ENCODE measurements at regions not wholly inside any gene's neighbourhood (a gene's known extent, or its start where the extent isn't known, plus 50 kb on each side); places are given as distances from the start of the nearest gene placed in this dataset.

- no peak for TF ChIP-seq SMAD4 (CRISPR knock-in tag; IDR thresholded peaks at IDR 0.05)
- peak overlapping the region; percentile 65; the same call in 1 of the 2 replicates for H3K27ac Mint-ChIP-seq
- no peak for DNase-seq (ENCODE audit: low spot score)
- ATAC-seq, result no peak
- ChIA-PET POLR2A (interaction anchor here (0.6 kb wide), 1 partner anchor 219 kb away, joined by 3 read pairs; no protein-coding TSS in a partner anchor), CTCF (interaction anchor here (0.6 to 2.6 kb wide), 9 partner anchors 57 to 453 kb away, joined by 3 to 23 read pairs (median 4); no protein-coding TSS in a partner anchor)
- peaks cover 30% of the 10 kb centered on the region for H3K4me1 Mint-ChIP-seq
- H3K9me3 Mint-ChIP-seq, result peaks cover 3% of the 10 kb centered on the region; the same call in 1 of the 2 replicates
- H3K4me3 Mint-ChIP-seq, result no peak overlapping the region
- H3K36me3 Mint-ChIP-seq, result no peaks in the 10 kb centered on the region
- peaks cover under 1% of the 10 kb centered on the region; the same call in 1 of the 2 replicates for H3K27me3 Mint-ChIP-seq (ENCODE audit: low read depth)
Measured at GRCh38 chr2:62412347-62412742, 93.7 kb downstream of the TMEM17 start.

DNA sequence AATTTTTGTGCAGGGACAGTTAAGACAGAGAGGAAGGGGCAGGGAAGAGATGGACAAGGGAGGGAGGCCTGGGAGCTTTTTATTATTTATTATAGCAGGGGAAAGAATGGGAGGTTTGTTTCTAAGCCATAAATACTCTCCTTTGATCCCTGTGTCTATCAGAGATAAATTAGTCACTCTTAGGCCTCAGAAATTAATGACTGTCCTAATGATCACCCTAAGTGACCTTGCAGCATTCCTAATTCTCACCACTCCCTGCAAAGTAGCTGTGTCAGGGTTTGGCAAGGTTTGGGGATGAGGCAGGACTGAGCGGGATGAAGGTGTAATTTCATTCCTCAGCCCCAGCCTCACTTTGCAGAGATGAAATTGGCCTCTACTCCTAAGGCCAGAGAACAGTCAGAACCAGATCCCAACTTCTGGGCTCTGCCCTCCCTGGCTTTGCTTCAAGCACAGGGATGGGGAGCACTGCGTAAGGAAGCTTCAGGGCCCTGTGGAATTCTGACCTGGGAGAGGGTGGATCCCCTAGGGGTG, 95.0 kb downstream of the TMEM17 start:
- no peak for ATAC-seq
- Mint-ChIP-seq H3K4me1 (peaks cover 34% of the 10 kb centered on the region), H3K36me3 (no peaks in the 10 kb centered on the region), H3K27ac (peak overlapping the region; percentile 36), H3K27me3 (ENCODE audit: low read depth) (peaks cover 2% of the 10 kb centered on the region; the same call in 1 of the 2 replicates), H3K9me3 (no peaks in the 10 kb centered on the region), H3K4me3 (no peak overlapping the region)
- TF ChIP-seq ZNF671 (CRISPR knock-in tag; IDR thresholded peaks at IDR 0.05) (no peak), FOXJ3 (CRISPR knock-in tag; IDR thresholded peaks at IDR 0.05; ENCODE audit: borderline replicate concordance) (no peak), CREB1 (CRISPR knock-in tag; IDR thresholded peaks at IDR 0.05) (no peak), KAT7 (CRISPR knock-in tag; IDR thresholded peaks at IDR 0.05; ENCODE audit: borderline replicate concordance) (no peak), RORB (CRISPR knock-in tag; IDR thresholded peaks at IDR 0.05) (no peak), ZNF532 (CRISPR knock-in tag; IDR thresholded peaks at IDR 0.05; ENCODE audit: borderline replicate concordance) (no peak), MYBL2 (CRISPR knock-in tag; IDR thresholded peaks at IDR 0.05) (no peak), ATF1 (CRISPR knock-in tag; IDR thresholded peaks at IDR 0.05) (no peak), HMGXB4 (CRISPR knock-in tag; IDR thresholded peaks at IDR 0.05) (no peak), SOX15 (CRISPR knock-in tag; IDR thresholded peaks at IDR 0.05) (no peak), EMX1 (CRISPR knock-in tag; IDR thresholded peaks at IDR 0.05) (no peak), ESRRA (CRISPR knock-in tag; IDR thresholded peaks at IDR 0.05; ENCODE audit: borderline replicate concordance) (no peak), NFE2L1 (CRISPR knock-in tag; IDR thresholded peaks at IDR 0.05) (no peak), ZNF121 (CRISPR knock-in tag; IDR thresholded peaks at IDR 0.05) (no peak)
- TF ChIP-seq, protein P1, sequence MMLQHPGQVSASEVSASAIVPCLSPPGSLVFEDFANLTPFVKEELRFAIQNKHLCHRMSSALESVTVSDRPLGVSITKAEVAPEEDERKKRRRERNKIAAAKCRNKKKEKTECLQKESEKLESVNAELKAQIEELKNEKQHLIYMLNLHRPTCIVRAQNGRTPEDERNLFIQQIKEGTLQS (CRISPR knock-in tag; conservative IDR thresholded peaks at IDR 0.05), result no peak
- TF ChIP-seq, protein P2, sequence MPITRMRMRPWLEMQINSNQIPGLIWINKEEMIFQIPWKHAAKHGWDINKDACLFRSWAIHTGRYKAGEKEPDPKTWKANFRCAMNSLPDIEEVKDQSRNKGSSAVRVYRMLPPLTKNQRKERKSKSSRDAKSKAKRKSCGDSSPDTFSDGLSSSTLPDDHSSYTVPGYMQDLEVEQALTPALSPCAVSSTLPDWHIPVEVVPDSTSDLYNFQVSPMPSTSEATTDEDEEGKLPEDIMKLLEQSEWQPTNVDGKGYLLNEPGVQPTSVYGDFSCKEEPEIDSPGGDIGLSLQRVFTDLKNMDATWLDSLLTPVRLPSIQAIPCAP (CRISPR knock-in tag; IDR thresholded peaks at IDR 0.05), result no peak
- TF ChIP-seq, protein P3, sequence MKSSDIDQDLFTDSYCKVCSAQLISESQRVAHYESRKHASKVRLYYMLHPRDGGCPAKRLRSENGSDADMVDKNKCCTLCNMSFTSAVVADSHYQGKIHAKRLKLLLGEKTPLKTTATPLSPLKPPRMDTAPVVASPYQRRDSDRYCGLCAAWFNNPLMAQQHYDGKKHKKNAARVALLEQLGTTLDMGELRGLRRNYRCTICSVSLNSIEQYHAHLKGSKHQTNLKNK (CRISPR knock-in tag; IDR thresholded peaks at IDR 0.05), result no peak
- TF ChIP-seq, protein P4, sequence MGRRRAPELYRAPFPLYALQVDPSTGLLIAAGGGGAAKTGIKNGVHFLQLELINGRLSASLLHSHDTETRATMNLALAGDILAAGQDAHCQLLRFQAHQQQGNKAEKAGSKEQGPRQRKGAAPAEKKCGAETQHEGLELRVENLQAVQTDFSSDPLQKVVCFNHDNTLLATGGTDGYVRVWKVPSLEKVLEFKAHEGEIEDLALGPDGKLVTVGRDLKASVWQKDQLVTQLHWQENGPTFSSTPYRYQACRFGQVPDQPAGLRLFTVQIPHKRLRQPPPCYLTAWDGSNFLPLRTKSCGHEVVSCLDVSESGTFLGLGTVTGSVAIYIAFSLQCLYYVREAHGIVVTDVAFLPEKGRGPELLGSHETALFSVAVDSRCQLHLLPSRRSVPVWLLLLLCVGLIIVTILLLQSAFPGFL (CRISPR knock-in tag; IDR thresholded peaks at IDR 0.05; ENCODE audit: borderline replicate concordance), result no peak
- POLR2A ChIA-PET, result interaction anchor here (0.6 kb wide), 1 partner anchor 56 kb away, joined by 3 read pairs; no protein-coding TSS in a partner anchor
- CTCF ChIA-PET, result interaction anchor here (0.5 to 2.6 kb wide), 20 partner anchors 9 to 546 kb away, joined by 3 to 23 read pairs (median 4); partner anchors contain the start of gene COMMD1
- DNase-seq (ENCODE audit: low spot score), result no peak

All from WTC11 (cell line).